ENCODE measurements at regions not wholly inside any gene's neighbourhood (a gene's known extent, or its start where the extent isn't known, plus 50 kb on each side); places are given as distances from the start of the nearest gene placed in this dataset.

DNA sequence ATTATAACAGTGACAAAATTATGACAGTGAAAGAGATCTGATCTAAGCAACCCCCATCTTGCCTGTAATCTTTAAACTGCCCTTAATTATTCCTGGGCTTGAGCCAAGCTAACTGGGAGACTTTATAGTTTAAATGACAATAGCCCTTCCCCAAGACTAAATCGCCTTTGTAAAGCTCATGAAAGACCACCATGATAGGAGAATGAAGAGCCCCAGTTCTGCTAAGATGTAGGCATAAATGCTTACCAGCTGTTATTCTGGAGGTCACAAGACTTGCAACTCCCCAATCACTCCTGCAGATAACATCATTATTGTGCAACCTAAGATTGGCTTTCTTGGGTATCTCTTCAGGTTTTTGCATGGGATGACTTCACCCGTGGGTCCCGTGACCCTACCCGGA lies 599.7 kb downstream of the KCNH5 start:
- no peaks in the 10 kb centered on the region for H3K4me1 ChIP-seq (ENCODE audit: control insufficient read depth, insufficient read depth, low read length)
- no peak for DNase-seq
- H3K27ac ChIP-seq (ENCODE audit: low read length) = no peak overlapping the region
- no peaks in the 10 kb centered on the region for H3K9me3 ChIP-seq (ENCODE audit: control insufficient read depth, low read depth, low read length)
- no peak overlapping the region for H3K4me3 ChIP-seq (ENCODE audit: low read length)
- WGBS (ENCODE audit: insufficient coverage, low lambda C conversion rate) = 100% methylated on average over 3 of the region's 4 CpGs
- no peaks in the 10 kb centered on the region for H3K27me3 ChIP-seq (ENCODE audit: control insufficient read depth, insufficient read depth, low read length)
- no peaks in the 10 kb centered on the region for H3K36me3 ChIP-seq (ENCODE audit: control insufficient read depth, insufficient read depth, low read length)

DNA sequence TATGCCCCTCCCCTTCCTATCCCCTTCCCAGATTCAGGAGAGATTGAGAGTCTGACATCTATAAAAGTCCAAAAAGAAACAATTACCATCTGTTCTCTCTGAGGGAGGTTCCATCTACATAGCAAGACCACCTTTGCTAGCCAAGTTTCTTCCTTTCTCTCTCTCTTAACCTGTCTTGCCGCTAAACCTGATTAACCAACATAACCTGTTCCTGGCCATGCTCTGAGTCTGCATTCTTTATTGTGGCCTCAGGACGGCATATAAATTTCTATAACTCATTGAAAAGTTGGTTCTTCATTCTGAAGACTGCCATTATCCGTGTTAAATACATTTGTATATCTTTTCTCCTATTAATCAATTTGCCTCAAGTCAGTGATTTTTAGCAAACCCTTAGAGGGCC lies 594.0 kb downstream of the KCNH5 start:
- no peaks in the 10 kb centered on the region for H3K4me1 ChIP-seq (ENCODE audit: control insufficient read depth, insufficient read depth, low read length)
- no peaks in the 10 kb centered on the region for H3K27me3 ChIP-seq (ENCODE audit: control insufficient read depth, insufficient read depth, low read length)
- no peaks in the 10 kb centered on the region for H3K9me3 ChIP-seq (ENCODE audit: control insufficient read depth, low read depth, low read length)
- DNase-seq = no peak
- H3K36me3 ChIP-seq (ENCODE audit: control insufficient read depth, insufficient read depth, low read length) = no peaks in the 10 kb centered on the region
- whole genome bisulfite sequencing (ENCODE audit: insufficient coverage, low lambda C conversion rate) = no CpG with 5 or more reads among the region's 3 CpGs
- no peak overlapping the region for H3K4me3 ChIP-seq (ENCODE audit: low read length)
- no peak overlapping the region for H3K27ac ChIP-seq (ENCODE audit: low read length)

GRCh38 chr14:62453226-62453625 lies 592.0 kb downstream of the KCNH5 start:
- Histone ChIP-seq H3K4me1 (ENCODE audit: control insufficient read depth, insufficient read depth, low read length) (no peaks in the 10 kb centered on the region), H3K27ac (ENCODE audit: low read length) (no peak overlapping the region), H3K4me3 (ENCODE audit: low read length) (no peak overlapping the region), H3K9me3 (ENCODE audit: control insufficient read depth, low read depth, low read length) (no peaks in the 10 kb centered on the region), H3K27me3 (ENCODE audit: control insufficient read depth, insufficient read depth, low read length) (no peaks in the 10 kb centered on the region), H3K36me3 (ENCODE audit: control insufficient read depth, insufficient read depth, low read length) (no peaks in the 10 kb centered on the region)
- 100% methylated on average over 1 of the region's 2 CpGs for WGBS (ENCODE audit: insufficient coverage, low lambda C conversion rate)
- DNase-seq = no peak

DNA sequence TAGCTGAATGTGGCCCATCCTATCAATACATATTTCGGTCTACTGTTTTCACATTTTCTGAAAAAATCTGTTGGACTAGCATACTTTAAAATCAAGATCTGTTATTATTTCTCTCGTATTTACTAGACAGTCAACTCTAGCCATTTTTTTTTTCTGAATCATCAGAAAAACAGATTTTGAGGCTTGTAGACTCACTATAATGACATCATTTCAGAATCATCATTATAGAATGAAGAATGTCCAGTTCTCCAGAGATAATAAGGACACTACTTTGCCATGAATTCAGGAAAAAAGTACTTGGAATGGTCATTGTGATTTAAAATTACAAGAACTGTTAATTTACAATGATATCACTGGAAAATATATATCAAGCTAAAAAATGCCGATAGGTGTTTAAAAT lies 589.8 kb downstream of the KCNH5 start:
- DNase-seq = no peak
- Histone ChIP-seq H3K27me3 (ENCODE audit: control insufficient read depth, insufficient read depth, low read length) (no peaks in the 10 kb centered on the region), H3K4me1 (ENCODE audit: control insufficient read depth, insufficient read depth, low read length) (no peaks in the 10 kb centered on the region), H3K27ac (ENCODE audit: low read length) (no peak overlapping the region), H3K4me3 (ENCODE audit: low read length) (no peak overlapping the region), H3K9me3 (ENCODE audit: control insufficient read depth, low read depth, low read length) (no peaks in the 10 kb centered on the region), H3K36me3 (ENCODE audit: control insufficient read depth, insufficient read depth, low read length) (no peaks in the 10 kb centered on the region)
- WGBS (ENCODE audit: insufficient coverage, low lambda C conversion rate) = 96% methylated on average over 3 of the region's 3 CpGs

DNA sequence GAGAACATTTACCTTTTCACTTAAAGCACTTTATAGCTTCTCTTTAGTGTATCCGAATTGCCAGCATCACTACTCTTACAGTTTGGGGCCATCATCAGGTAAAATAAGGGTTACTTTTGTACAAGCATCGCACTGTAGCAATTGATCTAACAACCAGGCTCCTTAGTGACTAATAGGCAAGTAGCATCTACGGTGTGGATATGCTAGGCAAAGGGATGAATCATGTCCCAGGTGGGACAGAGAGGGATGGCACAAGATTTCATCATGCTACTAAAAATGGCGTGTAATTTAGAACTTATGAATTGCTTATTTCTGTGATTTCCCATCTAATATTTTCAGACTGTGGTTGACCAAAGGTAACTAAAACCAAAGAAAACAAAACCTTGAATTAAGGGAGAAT lies 582.3 kb downstream of the KCNH5 start:
- Histone ChIP-seq H3K4me3 (ENCODE audit: low read length) (no peak overlapping the region), H3K27ac (ENCODE audit: low read length) (no peak overlapping the region), H3K4me1 (ENCODE audit: control insufficient read depth, insufficient read depth, low read length) (no peaks in the 10 kb centered on the region), H3K9me3 (ENCODE audit: control insufficient read depth, low read depth, low read length) (no peaks in the 10 kb centered on the region), H3K36me3 (ENCODE audit: control insufficient read depth, insufficient read depth, low read length) (no peaks in the 10 kb centered on the region), H3K27me3 (ENCODE audit: control insufficient read depth, insufficient read depth, low read length) (no peaks in the 10 kb centered on the region)
- DNase-seq = no peak
- no CpG with 5 or more reads among the region's 4 CpGs for WGBS (ENCODE audit: insufficient coverage, low lambda C conversion rate)

GRCh38 chr14:62468946-62469345 lies 576.3 kb downstream of the KCNH5 start:
- Histone ChIP-seq H3K27me3 (ENCODE audit: control insufficient read depth, insufficient read depth, low read length) (no peaks in the 10 kb centered on the region), H3K4me1 (ENCODE audit: control insufficient read depth, insufficient read depth, low read length) (no peaks in the 10 kb centered on the region), H3K4me3 (ENCODE audit: low read length) (no peak overlapping the region), H3K27ac (ENCODE audit: low read length) (no peak overlapping the region), H3K36me3 (ENCODE audit: control insufficient read depth, insufficient read depth, low read length) (no peaks in the 10 kb centered on the region), H3K9me3 (ENCODE audit: control insufficient read depth, low read depth, low read length) (no peaks in the 10 kb centered on the region)
- DNase-seq = no peak
- no CpG with 5 or more reads among the region's 1 CpG for WGBS (ENCODE audit: insufficient coverage, low lambda C conversion rate)

DNA sequence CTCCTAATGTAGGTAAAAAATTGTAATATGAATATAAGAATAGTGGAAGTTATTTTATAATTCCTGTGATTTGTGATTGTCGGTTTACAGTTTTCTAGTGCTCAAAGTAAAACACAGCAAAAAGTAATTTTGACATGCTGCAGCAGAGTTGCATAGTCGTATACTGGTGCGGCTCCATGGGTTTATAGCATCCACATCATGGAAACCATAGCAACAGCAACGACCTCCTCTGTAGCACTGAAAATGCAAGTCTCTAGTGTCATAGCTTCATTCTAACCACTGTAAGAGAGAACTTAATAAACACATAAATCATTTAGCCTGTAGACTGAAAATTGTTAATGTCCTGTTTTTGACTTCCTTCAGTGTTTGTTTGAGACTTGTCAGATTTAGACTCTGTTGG lies 574.3 kb downstream of the KCNH5 start:
- 100% methylated on average over 1 of the region's 4 CpGs for WGBS (ENCODE audit: insufficient coverage, low lambda C conversion rate)
- no peaks in the 10 kb centered on the region for H3K27me3 ChIP-seq (ENCODE audit: control insufficient read depth, insufficient read depth, low read length)
- no peaks in the 10 kb centered on the region for H3K36me3 ChIP-seq (ENCODE audit: control insufficient read depth, insufficient read depth, low read length)
- no peak overlapping the region for H3K27ac ChIP-seq (ENCODE audit: low read length)
- H3K4me1 ChIP-seq (ENCODE audit: control insufficient read depth, insufficient read depth, low read length) = no peaks in the 10 kb centered on the region
- DNase-seq = no peak
- no peaks in the 10 kb centered on the region for H3K9me3 ChIP-seq (ENCODE audit: control insufficient read depth, low read depth, low read length)
- no peak overlapping the region for H3K4me3 ChIP-seq (ENCODE audit: low read length)

- no CpG with 5 or more reads among the region's 1 CpG for WGBS (ENCODE audit: insufficient coverage, low lambda C conversion rate)
- Histone ChIP-seq H3K27me3 (ENCODE audit: control insufficient read depth, insufficient read depth, low read length) (no peaks in the 10 kb centered on the region), H3K27ac (ENCODE audit: low read length) (no peak overlapping the region), H3K36me3 (ENCODE audit: control insufficient read depth, insufficient read depth, low read length) (no peaks in the 10 kb centered on the region), H3K9me3 (ENCODE audit: control insufficient read depth, low read depth, low read length) (no peaks in the 10 kb centered on the region), H3K4me1 (ENCODE audit: control insufficient read depth, insufficient read depth, low read length) (no peaks in the 10 kb centered on the region), H3K4me3 (ENCODE audit: low read length) (no peak overlapping the region)
- DNase-seq = no peak
These were observed 554.1 kb downstream of the KCNH5 start for GRCh38 chr14:62491146-62491545.

GRCh38 chr14:62497708-62498107 lies 547.5 kb downstream of the KCNH5 start:
- no peak overlapping the region for H3K27ac ChIP-seq (ENCODE audit: low read length)
- no CpG with 5 or more reads among the region's 1 CpG for WGBS (ENCODE audit: insufficient coverage, low lambda C conversion rate)
- no peak for DNase-seq
- peaks cover 11% of the 10 kb centered on the region for H3K9me3 ChIP-seq (ENCODE audit: control insufficient read depth, low read depth, low read length)
- no peaks in the 10 kb centered on the region for H3K27me3 ChIP-seq (ENCODE audit: control insufficient read depth, insufficient read depth, low read length)
- H3K4me1 ChIP-seq (ENCODE audit: control insufficient read depth, insufficient read depth, low read length) = no peaks in the 10 kb centered on the region
- no peaks in the 10 kb centered on the region for H3K36me3 ChIP-seq (ENCODE audit: control insufficient read depth, insufficient read depth, low read length)
- H3K4me3 ChIP-seq (ENCODE audit: low read length) = no peak overlapping the region

- Histone ChIP-seq H3K9me3 (ENCODE audit: control insufficient read depth, low read depth, low read length) (peaks cover 11% of the 10 kb centered on the region), H3K27ac (ENCODE audit: low read length) (no peak overlapping the region), H3K27me3 (ENCODE audit: control insufficient read depth, insufficient read depth, low read length) (no peaks in the 10 kb centered on the region), H3K36me3 (ENCODE audit: control insufficient read depth, insufficient read depth, low read length) (no peaks in the 10 kb centered on the region), H3K4me1 (ENCODE audit: control insufficient read depth, insufficient read depth, low read length) (no peaks in the 10 kb centered on the region), H3K4me3 (ENCODE audit: low read length) (no peak overlapping the region)
- no CpG with 5 or more reads among the region's 1 CpG for WGBS (ENCODE audit: insufficient coverage, low lambda C conversion rate)
- no peak for DNase-seq
These were observed 544.1 kb downstream of the KCNH5 start for GRCh38 chr14:62501021-62501750.

DNA sequence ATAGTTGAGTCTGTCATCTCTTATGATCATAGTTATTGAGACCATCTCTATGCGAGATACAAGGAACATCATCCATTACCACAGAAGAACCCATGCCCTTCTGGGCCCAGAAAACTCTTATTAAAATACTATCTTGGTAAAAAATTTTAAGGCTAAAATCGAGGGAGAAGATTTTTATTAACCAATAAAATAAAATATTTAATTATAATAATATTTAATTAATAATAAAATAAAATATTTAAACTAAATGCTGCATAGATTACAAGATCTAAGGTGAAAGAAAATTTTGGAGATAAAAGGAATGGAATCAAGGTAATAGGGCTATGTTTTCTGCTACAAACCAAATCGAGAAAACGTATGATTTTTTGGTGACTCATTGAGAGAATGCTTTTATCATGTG lies 540.2 kb downstream of the KCNH5 start:
- no peaks in the 10 kb centered on the region for H3K9me3 ChIP-seq (ENCODE audit: control insufficient read depth, low read depth, low read length)
- DNase-seq = no peak
- no peaks in the 10 kb centered on the region for H3K27me3 ChIP-seq (ENCODE audit: control insufficient read depth, insufficient read depth, low read length)
- H3K27ac ChIP-seq (ENCODE audit: low read length) = no peak overlapping the region
- no peaks in the 10 kb centered on the region for H3K36me3 ChIP-seq (ENCODE audit: control insufficient read depth, insufficient read depth, low read length)
- H3K4me1 ChIP-seq (ENCODE audit: control insufficient read depth, insufficient read depth, low read length) = no peaks in the 10 kb centered on the region
- 94% methylated on average over 4 of the region's 4 CpGs for WGBS (ENCODE audit: insufficient coverage, low lambda C conversion rate)
- H3K4me3 ChIP-seq (ENCODE audit: low read length) = no peak overlapping the region

Measured in large intestine (tissue), 3 donors.